ENCODE measurements at regions not wholly inside any gene's neighbourhood (a gene's known extent, or its start where the extent isn't known, plus 50 kb on each side); places are given as distances from the start of the nearest gene placed in this dataset.

- Histone ChIP-seq H3K18ac (ENCODE audit: low read depth, low read length) (no peak overlapping the region), H4K8ac (ENCODE audit: low read depth in 2 of 2, low read length in 2 of 2) (no peak overlapping the region), H3K79me1 (ENCODE audit: low read depth in 1 of 2, low read length in 2 of 2) (no peaks in the 10 kb centered on the region), H2AK9ac (replicated peaks; ENCODE audit: low read depth, low read length, poor library complexity) (no peak overlapping the region), H2AFZ (replicated peaks; ENCODE audit: low read length, poor library complexity) (no peak overlapping the region), H2AK5ac (ENCODE audit: low read depth, low read length) (no peak overlapping the region; the same call in 1 of the 2 replicates), H2BK5ac (ENCODE audit: low read depth, low read length, poor library complexity, severe bottlenecking) (no peak overlapping the region), H2BK15ac (ENCODE audit: low read depth, low read length) (no peak overlapping the region), H3K56ac (ENCODE audit: extremely low read depth, insufficient read depth, low read length) (no peak overlapping the region), H4K20me1 (ENCODE audit: insufficient read depth, low read length) (no peaks in the 10 kb centered on the region), H3K36me3 (ENCODE audit: control insufficient read depth, insufficient read depth, low read length) (no peaks in the 10 kb centered on the region), H4K5ac (ENCODE audit: low read depth, low read length) (no peak overlapping the region), H3K27me3 (ENCODE audit: control insufficient read depth, insufficient read depth, low read length) (no peaks in the 10 kb centered on the region), H3K9me1 (ENCODE audit: insufficient read depth, low read length) (no peaks in the 10 kb centered on the region), H2BK120ac (ENCODE audit: low read depth, low read length) (no peak overlapping the region), H3K4me1 (ENCODE audit: control insufficient read depth, insufficient read depth, low read length) (no peaks in the 10 kb centered on the region), H3K9ac (ENCODE audit: low read depth, low read length) (no peak overlapping the region), H3K14ac (replicated peaks; ENCODE audit: low read depth, low read length) (no peak overlapping the region), H3K23ac (ENCODE audit: low read depth, low read length) (no peak overlapping the region), H3K9me3 (ENCODE audit: control insufficient read depth, insufficient read depth, low read length) (no peaks in the 10 kb centered on the region), H3K4me2 (ENCODE audit: low read depth, low read length) (no peak overlapping the region), H3K27ac (ENCODE audit: insufficient read depth, low read length) (no peak overlapping the region), H3K4me3 (ENCODE audit: insufficient read depth, low read depth, low read length) (no peak overlapping the region), H2BK20ac (ENCODE audit: low read depth, low read length) (no peak overlapping the region), H4K91ac (ENCODE audit: insufficient read depth, low read depth, low read length) (no peak overlapping the region), H3K4ac (ENCODE audit: low read depth, low read length) (no peak overlapping the region)
- no TSS peak for BruUV-seq (replicated peaks)
- peak; percentile 82 for DNase-seq
- no peak for TF ChIP-seq NFE2L2 (IDR thresholded peaks at IDR 0.05; ENCODE audit: low read depth, low read length)
- no peak for TF ChIP-seq POLR2A (IDR thresholded peaks at IDR 0.05; ENCODE audit: low read depth, low read length)
- no peak for TF ChIP-seq MXI1 (IDR thresholded peaks at IDR 0.05; ENCODE audit: borderline replicate concordance, low read depth, low read length)
- no peak for TF ChIP-seq CHD1 (IDR thresholded peaks at IDR 0.05; ENCODE audit: low read depth, low read length)
- TF ChIP-seq FOS (IDR thresholded peaks at IDR 0.05; ENCODE audit: low read depth, low read length): no peak
- no peak for TF ChIP-seq MAZ (IDR thresholded peaks at IDR 0.05; ENCODE audit: borderline replicate concordance, low read depth, low read length)
- no peak for TF ChIP-seq BHLHE40 (IDR thresholded peaks at IDR 0.05; ENCODE audit: low read depth, low read length)
- in situ Hi-C loops (cut with MboI; ENCODE audit: low sequenced_read_pairs) (no loop called here), dilution Hi-C loops (cut with HindIII; ENCODE audit: low sequenced_read_pairs, unreplicated experiment) (no loop called here), intact Hi-C loops (cut with micrococcal nuclease) (no loop called here)
- ChIA-PET CTCF (no interaction called here), POLR2A (ENCODE audit: unreplicated experiment) (no interaction called here)
- ATAC-seq (ENCODE audit: low read depth): no peak
- whole genome bisulfite sequencing, 2 experiments (ENCODE audit: extremely low coverage in 2 of 2, insufficient read length in 1 of 2): 53% methylated on average over 2 of the region's 9 CpGs; no CpG with 5 or more reads in 1 of the 2 experiments
Observed at GRCh38 chr13:63517371-63517770, 2101.7 kb upstream of the PCDH20 start.
